Activated CD4-positive, alpha-beta T cell treated with anti-CD3 and anti-CD28 coated beads, Interleukin-2, Interleukin-6, amounts not matched to agents 100 ng/mL and 50 ng/mL, durations not matched to agents 16 hours and 8 hours (primary cell): ENCODE measurements at regions not wholly inside any gene's neighbourhood (a gene's known extent, or its start where the extent isn't known, plus 50 kb on each side); places are given as distances from the start of the nearest gene placed in this dataset.

Experiments used
- DNase-seq: peaks from one replicate; pipeline ENCODE4 v3.0.0-alpha.2; 2020

DNA sequence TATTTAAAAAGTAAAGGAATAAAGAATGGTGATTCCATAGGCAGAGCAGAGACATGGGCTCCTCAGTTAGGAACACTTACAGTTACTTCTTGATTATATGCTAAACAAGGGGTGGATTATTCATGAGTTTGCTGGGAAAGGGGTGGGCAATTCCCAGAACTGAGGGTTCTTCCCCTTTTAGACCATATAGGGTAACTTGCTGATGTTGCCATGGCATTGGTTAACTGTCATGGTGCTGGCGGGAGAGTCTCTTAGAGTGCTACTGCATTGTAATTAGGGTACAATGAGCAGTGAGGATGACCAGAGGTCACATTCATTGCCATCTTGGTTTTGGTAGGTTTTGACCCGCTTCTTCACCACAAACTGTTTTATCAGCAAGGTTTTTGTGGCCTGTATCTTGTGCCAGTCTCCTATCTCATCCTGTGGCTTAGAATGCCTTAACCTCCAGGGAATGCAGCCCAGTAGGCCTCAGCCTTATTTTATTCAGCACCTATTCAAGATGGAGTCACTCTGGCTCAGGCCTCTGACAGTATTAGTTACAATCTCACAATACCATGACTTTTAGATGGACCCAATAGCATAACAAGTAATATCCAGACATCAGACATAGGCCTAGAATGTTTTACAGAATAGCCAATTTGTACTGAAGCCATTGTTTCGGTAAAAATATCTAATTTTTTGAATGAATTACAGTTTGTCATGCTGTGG lies 106.8 kb downstream of the ZBTB18 start:
- no peak for DNase-seq

- DNase-seq = no peak
Observed at GRCh38 chr1:244159646-244160045, 108.6 kb downstream of the ZBTB18 start.

DNA sequence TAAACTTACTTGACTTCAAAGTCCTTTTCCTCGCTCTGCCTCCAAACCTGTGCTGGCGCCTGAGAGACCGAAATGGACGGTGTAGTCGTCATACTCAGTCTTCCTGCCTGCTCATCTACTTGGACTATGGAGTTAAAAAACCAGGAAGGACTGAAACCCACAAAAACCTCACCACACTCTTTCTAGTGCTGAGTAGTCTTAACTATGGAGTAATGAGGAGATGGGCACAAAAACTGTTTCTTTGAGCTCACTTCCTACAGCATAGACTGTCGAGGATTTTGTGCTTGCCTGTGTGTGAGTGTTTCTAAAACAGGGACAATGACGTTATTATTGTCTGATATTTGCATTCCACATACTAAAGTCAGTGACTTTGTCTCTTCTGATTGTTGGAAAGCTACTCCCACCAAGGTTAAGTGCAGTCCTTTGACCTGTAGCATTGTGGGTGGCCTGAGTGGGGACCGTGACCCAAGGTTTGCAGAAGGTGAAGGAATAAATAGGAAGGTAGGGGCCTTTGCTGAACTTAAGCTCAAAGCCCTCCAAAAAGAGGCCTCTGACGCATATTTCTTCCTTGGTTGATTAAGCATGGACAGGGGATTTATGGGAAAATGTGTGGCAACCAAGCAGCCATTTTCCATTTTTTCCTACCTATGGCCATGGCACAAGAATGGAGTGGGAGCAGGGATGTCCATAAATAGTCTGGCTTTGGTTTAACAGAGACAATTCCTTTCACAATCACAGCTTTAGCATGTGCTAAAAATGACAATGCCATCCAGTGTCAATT lies 109.6 kb downstream of the ZBTB18 start:
- DNase-seq = no peak

DNA sequence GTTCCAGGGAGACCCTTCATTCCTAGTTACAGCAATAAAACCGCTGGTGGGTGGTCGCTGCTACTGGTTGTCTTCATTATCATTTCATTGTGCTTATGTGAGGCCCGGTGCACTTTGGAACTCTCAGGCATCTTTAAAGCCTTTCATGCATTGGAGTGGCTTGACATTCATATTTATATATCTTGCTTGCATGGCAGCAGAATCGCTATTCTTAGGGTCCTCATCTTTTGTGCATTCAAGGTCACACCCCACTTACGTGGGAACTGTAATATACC lies 110.1 kb downstream of the ZBTB18 start:
- DNase-seq = no peak

DNA sequence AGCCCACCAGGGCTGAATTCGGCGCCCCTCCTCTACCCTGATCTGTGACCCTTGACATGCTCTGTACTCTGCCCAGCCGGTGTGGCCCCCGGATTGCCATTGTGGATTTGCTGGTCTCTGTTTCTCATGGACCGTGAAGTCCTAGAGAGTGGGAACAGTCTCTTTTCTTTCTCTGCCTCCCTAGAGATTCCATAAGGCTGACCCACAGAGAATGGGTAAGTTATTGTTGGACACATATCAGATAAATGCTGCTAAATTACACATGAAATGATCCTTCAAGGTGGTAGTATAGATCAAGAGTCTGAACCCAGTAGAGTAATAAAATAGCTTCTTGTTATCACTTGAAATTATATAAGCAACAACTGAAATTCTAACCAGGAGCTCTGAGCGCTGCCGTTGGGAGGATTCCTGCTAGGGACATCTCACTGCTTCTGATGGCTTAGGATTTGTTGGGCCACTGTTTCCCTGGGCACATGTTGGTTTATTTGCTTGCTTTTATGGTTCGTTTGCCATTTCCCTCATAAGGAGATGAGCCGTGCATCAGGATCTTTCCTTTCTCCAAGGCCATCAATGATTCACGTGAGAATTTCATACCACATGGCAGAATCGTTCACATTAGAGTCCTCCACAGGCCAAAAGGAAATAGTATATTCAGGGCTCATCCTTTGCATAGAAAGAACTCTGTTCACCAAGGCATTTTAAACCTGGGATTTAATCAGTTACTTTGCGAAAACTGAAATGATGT lies 111.9 kb downstream of the ZBTB18 start:
- DNase-seq = no peak

- DNase-seq = no peak
Observed at GRCh38 chr1:244163861-244164510, 112.9 kb downstream of the ZBTB18 start.

GRCh38 chr1:244164511-244164890 lies 113.4 kb downstream of the ZBTB18 start:
- DNase-seq = no peak

DNA sequence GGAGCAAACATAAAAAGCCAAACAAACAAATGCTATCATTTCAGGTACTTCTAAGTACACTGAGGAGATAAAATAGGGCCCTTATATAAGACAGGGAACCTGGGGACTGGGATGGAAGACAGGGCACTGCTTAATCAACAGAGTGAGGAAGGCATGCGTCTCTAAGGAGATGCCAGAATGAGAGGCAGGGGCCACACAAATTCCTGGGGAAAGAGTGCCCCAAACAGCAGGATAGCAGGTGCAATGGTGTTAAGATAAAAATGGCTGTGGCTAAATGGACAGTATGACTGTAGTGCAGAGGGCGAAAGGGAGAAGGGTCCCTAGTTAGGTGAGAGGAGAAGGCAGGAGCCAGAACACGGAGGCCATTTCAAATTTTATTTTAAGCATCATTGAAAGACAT lies 113.9 kb downstream of the ZBTB18 start:
- DNase-seq = no peak

GRCh38 chr1:244165701-244166100 lies 114.6 kb downstream of the ZBTB18 start:
- no peak for DNase-seq

GRCh38 chr1:244171241-244171985 lies 120.3 kb downstream of the ZBTB18 start:
- no peak for DNase-seq

GRCh38 chr1:244173240-244173639 lies 122.2 kb downstream of the ZBTB18 start:
- no peak for DNase-seq

- no peak for DNase-seq
Observed at GRCh38 chr1:244173769-244174168, 122.7 kb downstream of the ZBTB18 start.

- DNase-seq = no peak
Observed at GRCh38 chr1:244174922-244175521, 123.9 kb downstream of the ZBTB18 start.

DNA sequence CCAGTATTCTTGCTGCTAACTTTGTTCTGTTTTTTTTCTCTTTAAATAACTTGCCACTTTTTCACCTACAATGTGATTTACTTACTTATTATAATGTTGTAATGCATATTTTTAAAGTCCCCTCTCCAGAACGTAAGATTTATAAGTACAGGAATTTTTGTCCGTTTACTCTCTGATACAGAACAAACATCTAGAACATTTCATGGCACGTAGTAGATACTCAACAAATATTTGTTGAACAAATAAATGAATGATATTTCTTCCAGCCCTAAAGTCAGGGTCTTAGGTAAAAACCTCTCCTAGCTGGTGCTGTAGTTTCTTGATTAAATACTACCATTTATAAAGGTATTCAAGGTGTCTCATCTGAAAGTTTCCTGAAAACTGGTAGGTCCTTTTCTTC lies 125.1 kb downstream of the ZBTB18 start:
- no peak for DNase-seq

GRCh38 chr1:244180256-244180655 lies 129.2 kb downstream of the ZBTB18 start:
- DNase-seq = no peak

GRCh38 chr1:244181867-244182266 lies 130.8 kb downstream of the ZBTB18 start:
- no peak for DNase-seq

GRCh38 chr1:244183037-244183436 lies 132.0 kb downstream of the ZBTB18 start:
- no peak for DNase-seq

DNA sequence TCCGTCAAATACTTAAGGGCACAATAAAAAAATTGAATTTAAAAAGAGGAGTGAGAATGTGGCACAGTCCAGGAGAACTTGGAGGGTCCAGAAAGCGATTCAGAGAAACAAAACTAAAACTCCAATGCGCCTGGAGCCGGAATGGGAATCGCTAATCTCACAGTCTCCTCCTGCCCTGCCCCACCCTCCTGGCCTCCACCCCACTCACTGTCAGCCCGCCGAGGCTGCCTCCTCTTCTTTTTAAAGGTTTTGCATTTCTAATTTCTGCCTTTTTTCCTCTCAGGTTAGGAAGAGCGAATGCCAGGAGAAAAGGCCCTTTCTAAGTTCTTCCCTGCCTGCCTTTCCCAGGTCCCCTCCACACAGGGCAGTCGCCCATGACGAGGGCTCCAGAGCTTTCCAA lies 135.3 kb downstream of the ZBTB18 start:
- no peak for DNase-seq

DNA sequence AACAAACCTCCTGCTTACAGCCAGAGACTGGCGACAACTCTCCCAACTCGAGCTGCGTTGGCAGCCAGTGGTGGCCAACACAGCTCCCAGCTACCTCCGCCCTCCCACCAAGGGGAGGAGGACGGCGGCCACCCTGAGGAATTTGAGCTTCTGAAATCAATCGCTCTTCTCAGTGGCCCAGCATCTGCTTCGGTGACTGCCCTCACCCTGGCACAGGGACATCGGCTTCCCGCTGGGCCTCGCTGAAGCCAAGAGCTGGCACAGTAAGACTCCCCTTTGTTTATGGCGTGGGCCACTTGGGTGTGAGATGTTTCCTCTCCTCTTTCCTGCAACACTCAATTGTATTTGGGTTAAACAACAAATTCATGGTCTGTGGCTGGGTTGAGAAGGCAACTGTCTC lies 136.2 kb downstream of the ZBTB18 start:
- no peak for DNase-seq

DNA sequence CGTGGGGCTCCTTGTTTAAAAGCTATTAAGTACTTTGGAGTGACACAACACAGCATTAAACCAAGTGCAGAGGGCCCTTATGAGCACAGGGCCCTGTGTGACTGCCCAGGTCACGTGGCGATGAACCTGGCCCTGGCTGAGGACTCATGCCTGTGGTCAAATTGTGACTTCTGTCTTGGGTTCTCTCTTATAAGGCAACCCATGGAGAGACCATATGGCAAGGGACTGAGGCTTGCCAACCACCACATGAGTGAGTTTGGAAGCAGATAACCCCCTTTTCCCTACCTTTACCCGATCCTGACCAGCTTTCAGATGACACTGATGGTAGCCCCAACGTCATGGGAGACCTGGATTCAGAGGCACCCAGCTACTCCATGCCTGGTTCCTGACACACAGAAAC lies 140.5 kb downstream of the ZBTB18 start:
- no peak for DNase-seq

GRCh38 chr1:244192325-244192724 lies 141.2 kb downstream of the ZBTB18 start:
- no peak for DNase-seq

DNA sequence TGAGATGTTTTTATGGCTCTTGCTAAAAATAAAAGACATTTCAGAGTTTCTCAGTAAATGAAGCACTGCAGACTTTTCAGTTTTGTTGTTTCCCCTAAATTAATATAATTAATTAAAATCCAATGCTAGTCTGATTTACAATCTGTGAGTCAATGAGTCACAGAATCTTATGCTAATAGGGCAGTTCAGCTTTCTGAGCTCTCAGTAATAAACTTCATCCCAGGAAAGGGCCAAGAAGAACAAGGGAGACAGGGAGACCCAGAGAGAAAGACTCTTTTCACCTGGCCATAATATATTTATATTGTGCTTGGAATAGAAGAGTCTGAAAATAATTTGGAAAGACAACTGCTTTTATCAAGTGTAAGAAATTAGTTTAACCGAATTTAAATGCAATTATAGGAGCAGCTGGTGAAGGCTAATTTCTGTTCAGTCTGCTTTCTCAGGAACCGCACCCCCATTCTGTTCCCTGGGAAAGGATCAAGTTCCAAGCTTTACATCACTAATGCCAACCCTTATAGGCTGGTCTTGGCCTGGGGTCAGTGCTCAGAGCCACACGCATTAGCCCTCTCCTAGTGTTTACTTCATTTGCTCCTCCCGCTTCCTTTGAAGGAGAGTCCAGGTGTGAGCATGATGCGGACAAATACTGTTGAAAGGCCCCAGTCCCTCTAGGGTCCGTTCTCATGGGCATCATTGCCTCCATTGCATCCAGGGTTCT lies 145.6 kb downstream of the ZBTB18 start:
- DNase-seq = no peak
